WTC11 (cell line): ENCODE measurements at regions not wholly inside any gene's neighbourhood (a gene's known extent, or its start where the extent isn't known, plus 50 kb on each side); places are given as distances from the start of the nearest gene placed in this dataset.

Experiments used
- ATAC-seq: fragments of 200-7000 bp; cut with Tn5 transposase; 2 replicates; pipeline ENCODE4 v1.10.0; 2021; ENCODE audit warnings: mild to moderate bottlenecking, moderate library complexity
- CTCF ChIA-PET: fragments of 300-600 bp; sonication (Branson Sonifier 250); formaldehyde crosslinking; loops from one replicate; lab custom pipeline; 2021; ENCODE audit warnings: antibody characterized with exemption; lab: Charles Lee
- POLR2A ChIA-PET: fragments of 350-600 bp; sonication (Branson Sonifier 250); formaldehyde crosslinking; loops from one replicate; lab custom pipeline; 2021; ENCODE audit warnings: antibody characterized with exemption; lab: Charles Lee
- DNase-seq: peaks from one replicate; pipeline ENCODE4 v3.0.0; 2021; ENCODE audit warnings: low spot score
- H3K27ac Mint-ChIP-seq: 2 replicates; pipeline ENCODE4 v1.8.0; 2021; ENCODE audit warnings: mixed read lengths
- H3K27me3 Mint-ChIP-seq: 2 replicates; pipeline ENCODE4 v1.8.0; 2021; ENCODE audit warnings: low read depth, mild to moderate bottlenecking, moderate library complexity, mixed read lengths
- H3K36me3 Mint-ChIP-seq: 2 replicates; pipeline ENCODE4 v1.8.0; 2021; ENCODE audit warnings: mixed read lengths
- H3K4me1 Mint-ChIP-seq: 2 replicates; pipeline ENCODE4 v1.8.0; 2022; ENCODE audit warnings: mixed read lengths
- H3K4me3 Mint-ChIP-seq: 2 replicates; pipeline ENCODE4 v1.8.0; 2021; ENCODE audit warnings: mild to moderate bottlenecking, moderate library complexity, mixed read lengths
- H3K9me3 Mint-ChIP-seq: 2 replicates; pipeline ENCODE4 v1.8.0; 2021; ENCODE audit warnings: mixed read lengths
- CREM ChIP-seq: sonication (generic); formaldehyde crosslinking; IDR thresholded peaks from 2 replicates; pipeline ENCODE4 v1.8.1; 2022; ENCODE audit warnings: mild to moderate bottlenecking, missing genetic modification reagents, moderate library complexity
- ESRRA ChIP-seq: sonication (generic); formaldehyde crosslinking; IDR thresholded peaks from 2 replicates; pipeline ENCODE4 v1.8.1; 2022; ENCODE audit warnings: mild to moderate bottlenecking, missing genetic modification reagents, borderline replicate concordance
- GABPB1 ChIP-seq: sonication (generic); formaldehyde crosslinking; IDR thresholded peaks from 2 replicates; pipeline ENCODE4 v1.8.1; 2023; ENCODE audit warnings: mild to moderate bottlenecking, missing genetic modification reagents
- GTF2I ChIP-seq: fragments of 250-450 bp; sonication (Bioruptor Pico); conservative IDR thresholded peaks from 2 replicates; pipeline ENCODE4 v1.4.0; 2021; ENCODE audit warnings: mild to moderate bottlenecking
- JAZF1 ChIP-seq: fragments of 250-450 bp; sonication (Bioruptor Pico); IDR thresholded peaks from 2 replicates; pipeline ENCODE4 v1.9.0; 2021; ENCODE audit warnings: moderate library complexity, mild to moderate bottlenecking, inconsistent platforms
- KAT7 ChIP-seq: sonication (generic); formaldehyde crosslinking; IDR thresholded peaks from 2 replicates; pipeline ENCODE4 v1.8.1; 2023; ENCODE audit warnings: missing genetic modification reagents, mild to moderate bottlenecking, borderline replicate concordance
- NFE2L1 ChIP-seq: sonication (generic); formaldehyde crosslinking; IDR thresholded peaks from 2 replicates; pipeline ENCODE4 v1.8.1; 2023; ENCODE audit warnings: missing genetic modification reagents
- NR2C2 ChIP-seq: sonication (generic); formaldehyde crosslinking; IDR thresholded peaks from 2 replicates; pipeline ENCODE4 v1.8.0; 2022; ENCODE audit warnings: mild to moderate bottlenecking, missing genetic modification reagents
- NR3C1 ChIP-seq: sonication (generic); formaldehyde crosslinking; conservative IDR thresholded peaks from 2 replicates; pipeline ENCODE4 v1.8.1; 2023; ENCODE audit warnings: low read depth, mild to moderate bottlenecking, missing genetic modification reagents
- OVOL2 ChIP-seq: fragments of 250-450 bp; sonication (Bioruptor Pico); IDR thresholded peaks from 2 replicates; pipeline ENCODE4 v1.9.0; 2021; ENCODE audit warnings: mild to moderate bottlenecking, borderline replicate concordance
- PRRX2 ChIP-seq: fragments of 250-450 bp; sonication (Bioruptor Pico); IDR thresholded peaks from 2 replicates; pipeline ENCODE4 v1.8.0; 2021; ENCODE audit warnings: mild to moderate bottlenecking
- ZNF396 ChIP-seq: fragments of 250-450 bp; sonication (Bioruptor Pico); IDR thresholded peaks from 2 replicates; pipeline ENCODE4 v1.8.0; 2021; ENCODE audit warnings: mild to moderate bottlenecking, moderate library complexity, borderline replicate concordance
- TF ChIP-seq, protein P1 (sequence below): sonication (generic); formaldehyde crosslinking; IDR thresholded peaks from 2 replicates; pipeline ENCODE4 v1.8.0; 2022; ENCODE audit warnings: mild to moderate bottlenecking, missing genetic modification reagents
- TF ChIP-seq, protein P2 (sequence below): sonication (generic); formaldehyde crosslinking; IDR thresholded peaks from 2 replicates; pipeline ENCODE4 v1.8.1; 2022; ENCODE audit warnings: low read depth, mild to moderate bottlenecking, moderate library complexity, missing genetic modification reagents, borderline replicate concordance
- TF ChIP-seq, protein P3 (sequence below): sonication (generic); formaldehyde crosslinking; IDR thresholded peaks from 2 replicates; pipeline ENCODE4 v1.8.0; 2023; ENCODE audit warnings: missing genetic modification reagents, mild to moderate bottlenecking, borderline replicate concordance
- TF ChIP-seq, protein P4 (sequence below): fragments of 200-600 bp; IDR thresholded peaks from 2 replicates; pipeline ENCODE4 v1.8.0; 2022; ENCODE audit warnings: antibody characterized with exemption
- TF ChIP-seq, protein P5 (sequence below): sonication (generic); formaldehyde crosslinking; IDR thresholded peaks from 2 replicates; pipeline ENCODE4 v1.8.1; 2023; ENCODE audit warnings: mild to moderate bottlenecking, missing genetic modification reagents, moderate library complexity

DNA sequence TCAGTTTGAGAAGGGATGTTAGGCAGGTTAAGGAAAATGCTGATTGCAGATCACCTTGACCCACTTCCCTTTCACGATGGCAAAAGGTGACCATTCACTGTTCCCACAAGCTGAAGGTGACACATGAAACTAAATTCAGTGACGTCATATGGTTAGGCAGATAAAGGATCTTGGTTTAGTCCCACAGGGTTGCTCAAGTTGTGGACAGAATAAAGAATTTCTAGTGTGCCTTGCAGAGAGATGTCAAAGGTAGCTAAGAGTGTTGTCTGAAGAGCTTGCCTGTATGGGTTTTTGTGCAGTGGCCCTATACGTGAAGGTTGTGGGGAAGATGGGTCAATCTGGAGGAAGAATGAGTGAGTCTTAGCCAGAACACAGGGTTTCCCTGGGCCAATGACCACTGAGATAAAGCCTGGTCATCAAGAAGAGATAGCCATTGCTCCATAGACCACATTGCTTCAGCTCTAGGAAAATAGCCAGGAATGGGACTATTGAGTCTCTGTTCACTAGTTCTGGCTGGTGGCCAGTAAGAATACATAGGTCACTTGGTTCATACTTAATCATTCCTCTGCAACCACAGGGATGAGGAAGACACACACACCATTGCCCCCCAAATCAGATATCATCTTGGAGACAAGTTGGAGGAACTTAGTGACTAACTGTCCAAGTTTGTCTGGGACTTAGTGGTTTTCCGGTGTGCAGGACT is 148.5 kb upstream of the ATXN1 start:
- Mint-ChIP-seq H3K36me3 (peaks cover 9% of the 10 kb centered on the region), H3K4me3 (no peak overlapping the region), H3K4me1 (no peaks in the 10 kb centered on the region), H3K9me3 (peaks cover 25% of the 10 kb centered on the region), H3K27ac (no peak overlapping the region), H3K27me3 (no peaks in the 10 kb centered on the region)
- DNase-seq (no peak), ATAC-seq (no peak)
- TF ChIP-seq, protein P1, sequence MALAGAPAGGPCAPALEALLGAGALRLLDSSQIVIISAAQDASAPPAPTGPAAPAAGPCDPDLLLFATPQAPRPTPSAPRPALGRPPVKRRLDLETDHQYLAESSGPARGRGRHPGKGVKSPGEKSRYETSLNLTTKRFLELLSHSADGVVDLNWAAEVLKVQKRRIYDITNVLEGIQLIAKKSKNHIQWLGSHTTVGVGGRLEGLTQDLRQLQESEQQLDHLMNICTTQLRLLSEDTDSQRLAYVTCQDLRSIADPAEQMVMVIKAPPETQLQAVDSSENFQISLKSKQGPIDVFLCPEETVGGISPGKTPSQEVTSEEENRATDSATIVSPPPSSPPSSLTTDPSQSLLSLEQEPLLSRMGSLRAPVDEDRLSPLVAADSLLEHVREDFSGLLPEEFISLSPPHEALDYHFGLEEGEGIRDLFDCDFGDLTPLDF (CRISPR knock-in tag), result no peak
- TF ChIP-seq GTF2I (no peak), KAT7 (CRISPR knock-in tag) (no peak), PRRX2 (CRISPR knock-in tag) (no peak), GABPB1 (no peak), ZNF396 (CRISPR knock-in tag) (no peak), OVOL2 (CRISPR knock-in tag) (no peak), CREM (CRISPR knock-in tag) (no peak), NFE2L1 (CRISPR knock-in tag) (no peak), NR2C2 (CRISPR knock-in tag) (no peak), JAZF1 (no peak), NR3C1 (CRISPR knock-in tag) (no peak), ESRRA (no peak)
- TF ChIP-seq, protein P2, sequence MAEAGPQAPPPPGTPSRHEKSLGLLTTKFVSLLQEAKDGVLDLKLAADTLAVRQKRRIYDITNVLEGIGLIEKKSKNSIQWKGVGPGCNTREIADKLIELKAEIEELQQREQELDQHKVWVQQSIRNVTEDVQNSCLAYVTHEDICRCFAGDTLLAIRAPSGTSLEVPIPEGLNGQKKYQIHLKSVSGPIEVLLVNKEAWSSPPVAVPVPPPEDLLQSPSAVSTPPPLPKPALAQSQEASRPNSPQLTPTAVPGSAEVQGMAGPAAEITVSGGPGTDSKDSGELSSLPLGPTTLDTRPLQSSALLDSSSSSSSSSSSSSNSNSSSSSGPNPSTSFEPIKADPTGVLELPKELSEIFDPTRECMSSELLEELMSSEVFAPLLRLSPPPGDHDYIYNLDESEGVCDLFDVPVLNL (CRISPR knock-in tag), result no peak
- TF ChIP-seq, protein P3, sequence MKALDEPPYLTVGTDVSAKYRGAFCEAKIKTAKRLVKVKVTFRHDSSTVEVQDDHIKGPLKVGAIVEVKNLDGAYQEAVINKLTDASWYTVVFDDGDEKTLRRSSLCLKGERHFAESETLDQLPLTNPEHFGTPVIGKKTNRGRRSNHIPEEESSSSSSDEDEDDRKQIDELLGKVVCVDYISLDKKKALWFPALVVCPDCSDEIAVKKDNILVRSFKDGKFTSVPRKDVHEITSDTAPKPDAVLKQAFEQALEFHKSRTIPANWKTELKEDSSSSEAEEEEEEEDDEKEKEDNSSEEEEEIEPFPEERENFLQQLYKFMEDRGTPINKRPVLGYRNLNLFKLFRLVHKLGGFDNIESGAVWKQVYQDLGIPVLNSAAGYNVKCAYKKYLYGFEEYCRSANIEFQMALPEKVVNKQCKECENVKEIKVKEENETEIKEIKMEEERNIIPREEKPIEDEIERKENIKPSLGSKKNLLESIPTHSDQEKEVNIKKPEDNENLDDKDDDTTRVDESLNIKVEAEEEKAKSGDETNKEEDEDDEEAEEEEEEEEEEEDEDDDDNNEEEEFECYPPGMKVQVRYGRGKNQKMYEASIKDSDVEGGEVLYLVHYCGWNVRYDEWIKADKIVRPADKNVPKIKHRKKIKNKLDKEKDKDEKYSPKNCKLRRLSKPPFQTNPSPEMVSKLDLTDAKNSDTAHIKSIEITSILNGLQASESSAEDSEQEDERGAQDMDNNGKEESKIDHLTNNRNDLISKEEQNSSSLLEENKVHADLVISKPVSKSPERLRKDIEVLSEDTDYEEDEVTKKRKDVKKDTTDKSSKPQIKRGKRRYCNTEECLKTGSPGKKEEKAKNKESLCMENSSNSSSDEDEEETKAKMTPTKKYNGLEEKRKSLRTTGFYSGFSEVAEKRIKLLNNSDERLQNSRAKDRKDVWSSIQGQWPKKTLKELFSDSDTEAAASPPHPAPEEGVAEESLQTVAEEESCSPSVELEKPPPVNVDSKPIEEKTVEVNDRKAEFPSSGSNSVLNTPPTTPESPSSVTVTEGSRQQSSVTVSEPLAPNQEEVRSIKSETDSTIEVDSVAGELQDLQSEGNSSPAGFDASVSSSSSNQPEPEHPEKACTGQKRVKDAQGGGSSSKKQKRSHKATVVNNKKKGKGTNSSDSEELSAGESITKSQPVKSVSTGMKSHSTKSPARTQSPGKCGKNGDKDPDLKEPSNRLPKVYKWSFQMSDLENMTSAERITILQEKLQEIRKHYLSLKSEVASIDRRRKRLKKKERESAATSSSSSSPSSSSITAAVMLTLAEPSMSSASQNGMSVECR (CRISPR knock-in tag), result no peak
- TF ChIP-seq, protein P4, sequence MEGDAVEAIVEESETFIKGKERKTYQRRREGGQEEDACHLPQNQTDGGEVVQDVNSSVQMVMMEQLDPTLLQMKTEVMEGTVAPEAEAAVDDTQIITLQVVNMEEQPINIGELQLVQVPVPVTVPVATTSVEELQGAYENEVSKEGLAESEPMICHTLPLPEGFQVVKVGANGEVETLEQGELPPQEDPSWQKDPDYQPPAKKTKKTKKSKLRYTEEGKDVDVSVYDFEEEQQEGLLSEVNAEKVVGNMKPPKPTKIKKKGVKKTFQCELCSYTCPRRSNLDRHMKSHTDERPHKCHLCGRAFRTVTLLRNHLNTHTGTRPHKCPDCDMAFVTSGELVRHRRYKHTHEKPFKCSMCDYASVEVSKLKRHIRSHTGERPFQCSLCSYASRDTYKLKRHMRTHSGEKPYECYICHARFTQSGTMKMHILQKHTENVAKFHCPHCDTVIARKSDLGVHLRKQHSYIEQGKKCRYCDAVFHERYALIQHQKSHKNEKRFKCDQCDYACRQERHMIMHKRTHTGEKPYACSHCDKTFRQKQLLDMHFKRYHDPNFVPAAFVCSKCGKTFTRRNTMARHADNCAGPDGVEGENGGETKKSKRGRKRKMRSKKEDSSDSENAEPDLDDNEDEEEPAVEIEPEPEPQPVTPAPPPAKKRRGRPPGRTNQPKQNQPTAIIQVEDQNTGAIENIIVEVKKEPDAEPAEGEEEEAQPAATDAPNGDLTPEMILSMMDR, result no peak
- TF ChIP-seq, protein P5, sequence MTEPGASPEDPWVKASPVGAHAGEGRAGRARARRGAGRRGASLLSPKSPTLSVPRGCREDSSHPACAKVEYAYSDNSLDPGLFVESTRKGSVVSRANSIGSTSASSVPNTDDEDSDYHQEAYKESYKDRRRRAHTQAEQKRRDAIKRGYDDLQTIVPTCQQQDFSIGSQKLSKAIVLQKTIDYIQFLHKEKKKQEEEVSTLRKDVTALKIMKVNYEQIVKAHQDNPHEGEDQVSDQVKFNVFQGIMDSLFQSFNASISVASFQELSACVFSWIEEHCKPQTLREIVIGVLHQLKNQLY (CRISPR knock-in tag), result no peak
- ChIA-PET POLR2A (no interaction called here), CTCF (interaction anchor here (0.5 kb wide), 1 partner anchor 56 kb away, joined by 3 read pairs; no protein-coding TSS in a partner anchor)
